HL-60 (cell line): ENCODE measurements at regions not wholly inside any gene's neighbourhood (a gene's known extent, or its start where the extent isn't known, plus 50 kb on each side); places are given as distances from the start of the nearest gene placed in this dataset.
"Not testable (repeated sequence)": the region's sequence is repeated elsewhere in the genome, so short reads cannot be mapped to it uniquely, and the experiment has no call there.

ENCODE experiments used
- TF ChIP-seq, protein P1 (sequence below): IDR thresholded peaks from 2 replicates; pipeline ENCODE4 v1.6.1; 2012; ENCODE audit warnings: low read depth; ENCODE audit not compliant: insufficient replicate concordance
- TF ChIP-seq, protein P2 (sequence below): IDR thresholded peaks from one replicate; pipeline ENCODE4 v1.5.1; 2011; ENCODE audit warnings: low read length, control low read depth, inconsistent platforms; ENCODE audit not compliant: insufficient read depth

DNA sequence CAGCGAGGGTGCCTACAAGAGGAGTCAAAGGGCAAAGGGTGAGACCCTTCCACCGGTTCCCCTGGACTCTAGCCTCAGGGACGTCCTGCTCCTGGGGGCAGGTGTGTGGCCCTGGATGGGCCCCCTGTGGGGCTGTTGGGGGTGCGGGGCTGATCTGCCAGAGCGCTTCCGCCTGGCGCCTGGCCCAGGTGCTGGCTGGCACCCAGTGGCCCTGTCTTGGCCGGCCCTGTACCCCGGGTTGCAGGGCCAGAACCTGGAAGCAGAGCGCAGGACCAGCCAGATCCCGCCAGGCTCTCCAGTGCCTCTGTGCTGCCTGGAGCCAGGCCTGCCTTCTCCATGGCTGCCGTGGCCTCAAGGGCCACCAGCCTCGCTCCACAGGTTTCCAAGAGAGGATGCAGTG, 1625.8 kb upstream of the GOT2 start:
- TF ChIP-seq, protein P1, sequence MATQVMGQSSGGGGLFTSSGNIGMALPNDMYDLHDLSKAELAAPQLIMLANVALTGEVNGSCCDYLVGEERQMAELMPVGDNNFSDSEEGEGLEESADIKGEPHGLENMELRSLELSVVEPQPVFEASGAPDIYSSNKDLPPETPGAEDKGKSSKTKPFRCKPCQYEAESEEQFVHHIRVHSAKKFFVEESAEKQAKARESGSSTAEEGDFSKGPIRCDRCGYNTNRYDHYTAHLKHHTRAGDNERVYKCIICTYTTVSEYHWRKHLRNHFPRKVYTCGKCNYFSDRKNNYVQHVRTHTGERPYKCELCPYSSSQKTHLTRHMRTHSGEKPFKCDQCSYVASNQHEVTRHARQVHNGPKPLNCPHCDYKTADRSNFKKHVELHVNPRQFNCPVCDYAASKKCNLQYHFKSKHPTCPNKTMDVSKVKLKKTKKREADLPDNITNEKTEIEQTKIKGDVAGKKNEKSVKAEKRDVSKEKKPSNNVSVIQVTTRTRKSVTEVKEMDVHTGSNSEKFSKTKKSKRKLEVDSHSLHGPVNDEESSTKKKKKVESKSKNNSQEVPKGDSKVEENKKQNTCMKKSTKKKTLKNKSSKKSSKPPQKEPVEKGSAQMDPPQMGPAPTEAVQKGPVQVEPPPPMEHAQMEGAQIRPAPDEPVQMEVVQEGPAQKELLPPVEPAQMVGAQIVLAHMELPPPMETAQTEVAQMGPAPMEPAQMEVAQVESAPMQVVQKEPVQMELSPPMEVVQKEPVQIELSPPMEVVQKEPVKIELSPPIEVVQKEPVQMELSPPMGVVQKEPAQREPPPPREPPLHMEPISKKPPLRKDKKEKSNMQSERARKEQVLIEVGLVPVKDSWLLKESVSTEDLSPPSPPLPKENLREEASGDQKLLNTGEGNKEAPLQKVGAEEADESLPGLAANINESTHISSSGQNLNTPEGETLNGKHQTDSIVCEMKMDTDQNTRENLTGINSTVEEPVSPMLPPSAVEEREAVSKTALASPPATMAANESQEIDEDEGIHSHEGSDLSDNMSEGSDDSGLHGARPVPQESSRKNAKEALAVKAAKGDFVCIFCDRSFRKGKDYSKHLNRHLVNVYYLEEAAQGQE, result not testable (repeated sequence)
- TF ChIP-seq, protein P2, sequence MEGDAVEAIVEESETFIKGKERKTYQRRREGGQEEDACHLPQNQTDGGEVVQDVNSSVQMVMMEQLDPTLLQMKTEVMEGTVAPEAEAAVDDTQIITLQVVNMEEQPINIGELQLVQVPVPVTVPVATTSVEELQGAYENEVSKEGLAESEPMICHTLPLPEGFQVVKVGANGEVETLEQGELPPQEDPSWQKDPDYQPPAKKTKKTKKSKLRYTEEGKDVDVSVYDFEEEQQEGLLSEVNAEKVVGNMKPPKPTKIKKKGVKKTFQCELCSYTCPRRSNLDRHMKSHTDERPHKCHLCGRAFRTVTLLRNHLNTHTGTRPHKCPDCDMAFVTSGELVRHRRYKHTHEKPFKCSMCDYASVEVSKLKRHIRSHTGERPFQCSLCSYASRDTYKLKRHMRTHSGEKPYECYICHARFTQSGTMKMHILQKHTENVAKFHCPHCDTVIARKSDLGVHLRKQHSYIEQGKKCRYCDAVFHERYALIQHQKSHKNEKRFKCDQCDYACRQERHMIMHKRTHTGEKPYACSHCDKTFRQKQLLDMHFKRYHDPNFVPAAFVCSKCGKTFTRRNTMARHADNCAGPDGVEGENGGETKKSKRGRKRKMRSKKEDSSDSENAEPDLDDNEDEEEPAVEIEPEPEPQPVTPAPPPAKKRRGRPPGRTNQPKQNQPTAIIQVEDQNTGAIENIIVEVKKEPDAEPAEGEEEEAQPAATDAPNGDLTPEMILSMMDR, result not testable (repeated sequence)
